ENCODE measurements at regions not wholly inside any gene's neighbourhood (a gene's known extent, or its start where the extent isn't known, plus 50 kb on each side); places are given as distances from the start of the nearest gene placed in this dataset.

DNA sequence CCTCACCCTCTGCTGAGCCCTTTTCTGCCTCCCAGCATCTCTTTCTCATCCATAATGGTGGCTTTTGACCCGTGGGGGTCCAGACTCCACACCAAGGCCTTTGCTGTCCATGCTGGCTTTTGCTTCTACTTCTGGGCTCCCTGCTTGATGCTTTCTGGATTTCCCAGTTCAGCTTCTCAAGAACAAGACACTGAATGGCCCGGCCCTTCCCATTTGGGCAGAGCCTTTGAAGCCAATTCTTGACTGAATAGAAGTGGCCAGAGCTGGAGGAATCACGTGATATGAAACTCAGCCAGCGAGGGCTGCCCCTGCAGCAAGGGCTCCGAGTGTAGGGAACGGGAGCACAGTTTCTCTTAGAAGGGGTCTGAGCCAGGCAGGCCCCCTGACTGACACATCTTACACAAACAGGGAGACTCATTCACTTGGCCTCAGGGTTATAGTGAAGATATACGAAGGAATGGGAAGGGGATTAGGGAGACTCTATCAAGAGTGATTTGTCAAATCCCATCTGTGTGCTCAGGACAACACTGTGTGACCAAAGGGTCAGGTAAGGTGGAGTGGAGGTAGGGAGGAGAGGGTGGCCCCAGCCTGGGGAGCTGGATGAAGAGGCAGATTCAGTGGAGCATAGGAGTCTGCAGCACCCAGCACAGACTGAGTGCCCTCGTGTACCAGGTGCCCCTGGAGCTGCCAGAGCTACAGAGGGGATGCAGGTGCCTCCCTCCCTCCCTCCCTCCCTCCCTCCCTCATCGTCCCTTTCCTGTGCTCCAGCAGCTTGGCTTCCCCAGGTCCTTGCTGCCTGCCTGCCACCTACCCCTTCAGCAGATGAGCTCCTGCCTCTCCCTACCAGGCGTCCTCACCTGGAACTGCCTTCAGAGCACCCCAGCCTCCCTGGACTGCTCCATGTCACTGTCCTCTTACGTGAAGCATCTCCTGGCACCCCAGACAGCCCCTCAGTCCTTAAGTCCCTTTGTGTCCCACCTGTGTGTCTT lies 106.0 kb downstream of the TRIM29 start:
- DNase-seq (ENCODE audit: low read depth, low spot score): no peak
- H3K36me3 ChIP-seq (ENCODE audit: control insufficient read depth, insufficient read depth, low read length): no peaks in the 10 kb centered on the region
- no peak overlapping the region for H3K4me3 ChIP-seq (ENCODE audit: low read length)
- H3K9me3 ChIP-seq (ENCODE audit: control insufficient read depth, insufficient read depth, low read length): no peaks in the 10 kb centered on the region
- no peaks in the 10 kb centered on the region for H3K27me3 ChIP-seq (ENCODE audit: control insufficient read depth, insufficient read depth, low read length)
- H3K27ac ChIP-seq (ENCODE audit: low read length): no peak overlapping the region
- WGBS (ENCODE audit: insufficient coverage, insufficient read length): no CpG with 5 or more reads among the region's 11 CpGs
- H3K4me1 ChIP-seq (ENCODE audit: control insufficient read depth, insufficient read depth, low read length): no peaks in the 10 kb centered on the region

- no peaks in the 10 kb centered on the region for H3K27me3 ChIP-seq (ENCODE audit: control insufficient read depth, insufficient read depth, low read length)
- no peak for DNase-seq (ENCODE audit: low read depth, low spot score)
- H3K36me3 ChIP-seq (ENCODE audit: control insufficient read depth, insufficient read depth, low read length): no peaks in the 10 kb centered on the region
- no peaks in the 10 kb centered on the region for H3K4me1 ChIP-seq (ENCODE audit: control insufficient read depth, insufficient read depth, low read length)
- H3K4me3 ChIP-seq (ENCODE audit: low read length): no peak overlapping the region
- H3K9me3 ChIP-seq (ENCODE audit: control insufficient read depth, insufficient read depth, low read length): no peaks in the 10 kb centered on the region
- no CpG with 5 or more reads among the region's 11 CpGs for WGBS (ENCODE audit: insufficient coverage, insufficient read length)
- H3K27ac ChIP-seq (ENCODE audit: low read length): no peak overlapping the region
Observed at GRCh38 chr11:120031156-120031555, 106.8 kb downstream of the TRIM29 start.

DNA sequence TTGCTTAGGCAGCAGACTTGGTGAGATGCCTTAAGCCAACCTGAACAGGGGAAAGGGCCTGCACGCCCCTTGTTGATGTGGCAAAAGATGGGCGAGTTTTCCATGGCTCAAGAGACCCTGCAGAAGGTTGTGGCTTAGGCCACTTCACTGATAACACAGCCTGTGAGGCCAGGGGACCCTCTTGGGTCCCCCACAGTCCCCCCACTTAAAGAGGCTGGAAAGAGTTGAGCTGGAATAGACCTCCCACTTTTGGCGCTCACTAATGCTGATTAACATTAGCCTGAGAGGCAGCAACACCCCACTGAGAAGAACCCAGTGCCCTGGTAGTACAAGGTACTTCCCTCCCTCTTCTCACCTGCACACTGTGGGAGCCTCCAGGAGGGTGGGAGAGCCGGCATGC lies 107.5 kb downstream of the TRIM29 start:
- no peaks in the 10 kb centered on the region for H3K4me1 ChIP-seq (ENCODE audit: control insufficient read depth, insufficient read depth, low read length)

DNA sequence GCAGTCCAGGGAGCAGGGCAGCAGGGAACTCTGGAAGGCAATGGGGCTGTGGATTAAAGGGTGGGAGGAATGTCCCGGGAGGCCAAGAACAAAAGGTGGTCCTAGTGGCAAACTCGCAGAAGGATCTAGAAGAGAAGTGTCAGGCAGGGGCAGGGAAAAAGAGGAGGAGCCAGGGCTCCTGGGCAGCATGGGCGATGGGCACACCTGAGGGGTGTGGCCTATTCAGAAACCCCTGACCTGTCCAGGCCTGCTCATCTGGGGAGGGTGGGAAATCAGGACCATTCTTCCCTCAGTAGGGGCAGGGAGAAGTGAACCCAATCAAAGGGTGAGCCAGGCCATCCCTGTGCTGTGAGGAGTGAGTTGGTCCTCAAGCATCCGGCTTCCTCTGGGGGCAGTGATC lies 108.6 kb downstream of the TRIM29 start:
- DNase-seq (ENCODE audit: low read depth, low spot score): no peak
- Histone ChIP-seq H3K4me1 (ENCODE audit: control insufficient read depth, insufficient read depth, low read length) (no peaks in the 10 kb centered on the region), H3K36me3 (ENCODE audit: control insufficient read depth, insufficient read depth, low read length) (no peaks in the 10 kb centered on the region), H3K4me3 (ENCODE audit: low read length) (no peak overlapping the region), H3K27ac (ENCODE audit: low read length) (no peak overlapping the region), H3K9me3 (ENCODE audit: control insufficient read depth, insufficient read depth, low read length) (no peaks in the 10 kb centered on the region), H3K27me3 (ENCODE audit: control insufficient read depth, insufficient read depth, low read length) (no peaks in the 10 kb centered on the region)
- no CpG with 5 or more reads among the region's 4 CpGs for WGBS (ENCODE audit: insufficient coverage, insufficient read length)

More for the DNA sequence above, 107.5 kb downstream of the TRIM29 start:
- no peaks in the 10 kb centered on the region for H3K9me3 ChIP-seq (ENCODE audit: control insufficient read depth, insufficient read depth, low read length)
- DNase-seq (ENCODE audit: low read depth, low spot score): no peak
- no peaks in the 10 kb centered on the region for H3K36me3 ChIP-seq (ENCODE audit: control insufficient read depth, insufficient read depth, low read length)
- H3K27ac ChIP-seq (ENCODE audit: low read length): no peak overlapping the region
- H3K4me3 ChIP-seq (ENCODE audit: low read length): no peak overlapping the region
- no peaks in the 10 kb centered on the region for H3K27me3 ChIP-seq (ENCODE audit: control insufficient read depth, insufficient read depth, low read length)
- WGBS (ENCODE audit: insufficient coverage, insufficient read length): no CpG with 5 or more reads among the region's 4 CpGs

- no peak for DNase-seq (ENCODE audit: low read depth, low spot score)
- Histone ChIP-seq H3K4me3 (ENCODE audit: low read length) (no peak overlapping the region), H3K27me3 (ENCODE audit: control insufficient read depth, insufficient read depth, low read length) (no peaks in the 10 kb centered on the region), H3K9me3 (ENCODE audit: control insufficient read depth, insufficient read depth, low read length) (no peaks in the 10 kb centered on the region), H3K4me1 (ENCODE audit: control insufficient read depth, insufficient read depth, low read length) (no peaks in the 10 kb centered on the region), H3K36me3 (ENCODE audit: control insufficient read depth, insufficient read depth, low read length) (no peaks in the 10 kb centered on the region), H3K27ac (ENCODE audit: low read length) (no peak overlapping the region)
- WGBS (ENCODE audit: insufficient coverage, insufficient read length): no CpG with 5 or more reads among the region's 8 CpGs
Observed at GRCh38 chr11:120028897-120029258, 109.0 kb downstream of the TRIM29 start.

DNA sequence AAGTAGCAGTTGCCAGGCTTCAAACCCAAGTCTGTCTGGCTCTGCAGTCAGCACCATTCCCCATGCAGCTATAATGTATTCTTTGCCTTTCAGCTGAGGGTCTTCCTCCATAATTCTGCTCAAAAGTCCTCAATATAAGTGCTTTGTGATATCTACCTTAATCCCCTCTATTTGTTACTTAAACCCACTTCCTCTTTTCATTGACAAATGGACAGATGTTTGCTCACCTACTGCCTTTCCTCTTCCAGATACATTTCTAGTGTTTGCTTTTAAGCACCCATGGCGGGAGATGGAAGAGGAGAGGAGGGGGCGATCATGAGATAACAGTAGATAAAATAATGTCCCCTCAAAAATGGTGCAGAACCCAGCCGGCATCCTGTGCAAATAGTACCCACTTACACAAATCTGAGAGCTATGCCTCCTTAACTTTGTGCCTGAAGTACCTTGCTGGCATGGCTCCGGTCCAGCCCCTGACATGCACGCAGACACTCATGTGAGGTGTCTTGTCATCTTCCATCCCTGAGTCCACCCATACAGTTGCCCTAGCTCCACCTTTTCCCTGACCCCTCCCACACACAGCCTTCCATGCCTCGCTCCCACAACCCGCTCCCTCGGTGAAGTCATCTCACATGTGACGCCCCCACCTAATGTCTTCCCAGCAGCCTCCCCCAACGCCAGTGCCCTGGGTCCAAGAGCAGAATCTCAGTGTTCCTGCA lies 109.6 kb downstream of the TRIM29 start:
- no peaks in the 10 kb centered on the region for H3K36me3 ChIP-seq (ENCODE audit: control insufficient read depth, insufficient read depth, low read length)
- no peaks in the 10 kb centered on the region for H3K9me3 ChIP-seq (ENCODE audit: control insufficient read depth, insufficient read depth, low read length)
- DNase-seq (ENCODE audit: low read depth, low spot score): no peak
- H3K27me3 ChIP-seq (ENCODE audit: control insufficient read depth, insufficient read depth, low read length): no peaks in the 10 kb centered on the region
- H3K4me1 ChIP-seq (ENCODE audit: control insufficient read depth, insufficient read depth, low read length): peaks cover 2% of the 10 kb centered on the region
- no peak overlapping the region for H3K27ac ChIP-seq (ENCODE audit: low read length)
- WGBS (ENCODE audit: insufficient coverage, insufficient read length): no CpG with 5 or more reads among the region's 10 CpGs
- no peak overlapping the region for H3K4me3 ChIP-seq (ENCODE audit: low read length)

- no peak overlapping the region for H3K27ac ChIP-seq (ENCODE audit: low read length)
- H3K9me3 ChIP-seq (ENCODE audit: control insufficient read depth, insufficient read depth, low read length): no peaks in the 10 kb centered on the region
- no CpG with 5 or more reads among the region's 11 CpGs for WGBS (ENCODE audit: insufficient coverage, insufficient read length)
- no peaks in the 10 kb centered on the region for H3K27me3 ChIP-seq (ENCODE audit: control insufficient read depth, insufficient read depth, low read length)
- no peak for DNase-seq (ENCODE audit: low read depth, low spot score)
- peaks cover 4% of the 10 kb centered on the region for H3K4me1 ChIP-seq (ENCODE audit: control insufficient read depth, insufficient read depth, low read length)
- no peaks in the 10 kb centered on the region for H3K36me3 ChIP-seq (ENCODE audit: control insufficient read depth, insufficient read depth, low read length)
- H3K4me3 ChIP-seq (ENCODE audit: low read length): no peak overlapping the region
Observed at GRCh38 chr11:120027546-120028180, 110.2 kb downstream of the TRIM29 start.

- Histone ChIP-seq H3K4me3 (ENCODE audit: low read length) (no peak overlapping the region), H3K36me3 (ENCODE audit: control insufficient read depth, insufficient read depth, low read length) (no peaks in the 10 kb centered on the region), H3K9me3 (ENCODE audit: control insufficient read depth, insufficient read depth, low read length) (no peaks in the 10 kb centered on the region), H3K4me1 (ENCODE audit: control insufficient read depth, insufficient read depth, low read length) (peaks cover 5% of the 10 kb centered on the region), H3K27me3 (ENCODE audit: control insufficient read depth, insufficient read depth, low read length) (no peaks in the 10 kb centered on the region), H3K27ac (ENCODE audit: low read length) (no peak overlapping the region)
- WGBS (ENCODE audit: insufficient coverage, insufficient read length): no CpG with 5 or more reads among the region's 56 CpGs
- no peak for DNase-seq (ENCODE audit: low read depth, low spot score)
Observed at GRCh38 chr11:120025606-120026335, 112.1 kb downstream of the TRIM29 start.

DNA sequence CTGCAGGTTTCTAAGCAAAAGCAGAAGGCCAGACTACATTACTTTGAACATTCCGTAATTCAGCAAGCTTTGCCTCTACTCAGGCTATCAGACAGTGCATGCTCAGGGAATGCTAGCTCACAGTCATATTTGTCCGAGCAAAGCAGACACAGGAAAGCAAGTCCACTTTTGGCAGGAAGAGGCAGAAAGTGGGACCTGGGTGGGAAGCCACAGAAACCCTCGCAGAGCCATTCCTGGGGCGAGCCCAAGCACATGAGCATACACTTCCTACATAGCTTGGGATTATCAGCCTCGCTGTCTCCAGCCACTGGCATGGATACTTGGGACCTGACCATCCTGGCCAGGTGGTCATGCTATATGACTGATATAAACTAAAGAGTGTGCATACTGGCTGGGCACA lies 113.3 kb downstream of the TRIM29 start:
- no peak for DNase-seq (ENCODE audit: low read depth, low spot score)
- WGBS (ENCODE audit: insufficient coverage, insufficient read length): no CpG with 5 or more reads among the region's 5 CpGs
- H3K27ac ChIP-seq (ENCODE audit: low read length): no peak overlapping the region
- H3K27me3 ChIP-seq (ENCODE audit: control insufficient read depth, insufficient read depth, low read length): no peaks in the 10 kb centered on the region
- H3K36me3 ChIP-seq (ENCODE audit: control insufficient read depth, insufficient read depth, low read length): no peaks in the 10 kb centered on the region
- no peak overlapping the region for H3K4me3 ChIP-seq (ENCODE audit: low read length)
- peaks cover 5% of the 10 kb centered on the region for H3K4me1 ChIP-seq (ENCODE audit: control insufficient read depth, insufficient read depth, low read length)
- no peaks in the 10 kb centered on the region for H3K9me3 ChIP-seq (ENCODE audit: control insufficient read depth, insufficient read depth, low read length)

- WGBS (ENCODE audit: insufficient coverage, insufficient read length): no CpG with 5 or more reads among the region's 4 CpGs
- H3K27me3 ChIP-seq (ENCODE audit: control insufficient read depth, insufficient read depth, low read length): no peaks in the 10 kb centered on the region
- no peak overlapping the region for H3K4me3 ChIP-seq (ENCODE audit: low read length)
- H3K4me1 ChIP-seq (ENCODE audit: control insufficient read depth, insufficient read depth, low read length): peaks cover 5% of the 10 kb centered on the region
- H3K9me3 ChIP-seq (ENCODE audit: control insufficient read depth, insufficient read depth, low read length): no peaks in the 10 kb centered on the region
- DNase-seq (ENCODE audit: low read depth, low spot score): no peak
- no peak overlapping the region for H3K27ac ChIP-seq (ENCODE audit: low read length)
- H3K36me3 ChIP-seq (ENCODE audit: control insufficient read depth, insufficient read depth, low read length): no peaks in the 10 kb centered on the region
Observed at GRCh38 chr11:120024046-120024445, 113.9 kb downstream of the TRIM29 start.

Measured in iPS DF 6.9 (cell line).